GM12892 (cell line): ENCODE measurements at regions not wholly inside any gene's neighbourhood (a gene's known extent, or its start where the extent isn't known, plus 50 kb on each side); places are given as distances from the start of the nearest gene placed in this dataset.

Experiments used
- DNase-seq: peaks from one replicate; pipeline ENCODE4 v3.0.0; 2011; ENCODE audit not compliant: insufficient read length
- FAIRE-seq: peaks from 2 replicates; lab custom pipeline; 2011; peaks lifted over from hg19 to GRCh38; lab: Jason Lieb, UNC
- POLR2A ChIP-seq: IDR thresholded peaks from 2 replicates; pipeline ENCODE4 v1.6.1; 2011; ENCODE audit warnings: low read depth, low read length, control low read depth
- POLR2AphosphoS5 ChIP-seq: IDR thresholded peaks from 2 replicates; pipeline ENCODE4 v1.6.1; 2011; ENCODE audit warnings: low read depth, low read length, control low read depth
- TAF1 ChIP-seq: IDR thresholded peaks from 2 replicates; pipeline ENCODE4 v1.6.1; 2011; ENCODE audit warnings: low read depth, mild to moderate bottlenecking, control low read depth, low read length, borderline replicate concordance

- DNase-seq: no peak
- FAIRE-seq: no peak
- no peak for TF ChIP-seq TAF1
- no peak for TF ChIP-seq POLR2A
- TF ChIP-seq POLR2AphosphoS5: no peak
Measured at GRCh38 chr16:35249051-35249450, 1789.6 kb downstream of the TP53TG3F start.

DNA sequence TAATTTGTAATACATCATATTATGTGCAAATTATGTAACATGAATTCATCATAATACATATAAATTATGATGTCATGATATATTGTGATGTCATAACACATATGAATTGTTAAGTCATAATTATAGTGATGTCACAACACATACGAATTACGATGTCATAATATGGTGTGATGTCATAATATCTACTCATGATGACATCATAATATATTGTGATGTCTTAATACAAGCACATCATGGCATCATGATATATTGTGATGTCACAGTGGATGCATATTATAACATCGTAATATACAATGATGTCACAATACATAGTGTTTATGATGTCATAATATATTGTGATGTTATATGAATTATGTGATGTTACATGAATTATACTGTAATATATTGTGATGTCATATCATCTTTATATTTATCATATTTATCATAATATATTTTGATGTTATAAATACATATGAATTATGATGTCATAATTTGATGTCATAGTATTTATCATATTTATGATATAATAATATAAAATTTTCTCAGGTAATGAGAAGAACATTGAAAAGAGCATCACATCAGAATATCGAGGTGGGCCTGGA, 1793.0 kb downstream of the TP53TG3F start:
- no peak for DNase-seq
- FAIRE-seq: no peak
- TF ChIP-seq POLR2A (no peak), POLR2AphosphoS5 (no peak), TAF1 (no peak)

GRCh38 chr16:35255186-35255803, 1795.9 kb downstream of the TP53TG3F start:
- no peak for DNase-seq
- FAIRE-seq: no peak

GRCh38 chr16:35255816-35256215, 1796.4 kb downstream of the TP53TG3F start:
- no peak for DNase-seq
- TF ChIP-seq POLR2AphosphoS5 (no peak), POLR2A (no peak), TAF1 (no peak)
- FAIRE-seq: no peak

More at GRCh38 chr16:35255186-35255803, 1795.9 kb downstream of the TP53TG3F start:
- TF ChIP-seq TAF1: no peak
- no peak for TF ChIP-seq POLR2AphosphoS5
- TF ChIP-seq POLR2A: no peak

GRCh38 chr16:35258381-35258780, 1799.0 kb downstream of the TP53TG3F start:
- TF ChIP-seq POLR2A (no peak), TAF1 (no peak), POLR2AphosphoS5 (no peak)
- DNase-seq (no peak), FAIRE-seq (no peak)

GRCh38 chr16:35295856-35296255, 1836.4 kb downstream of the TP53TG3F start:
- TF ChIP-seq POLR2AphosphoS5 (no peak), TAF1 (no peak), POLR2A (no peak)
- DNase-seq: no peak
- FAIRE-seq: no peak

GRCh38 chr16:35296962-35297653, 1837.7 kb downstream of the TP53TG3F start:
- FAIRE-seq: no peak
- no peak for TF ChIP-seq TAF1
- no peak for TF ChIP-seq POLR2A
- no peak for TF ChIP-seq POLR2AphosphoS5
- no peak for DNase-seq

DNA sequence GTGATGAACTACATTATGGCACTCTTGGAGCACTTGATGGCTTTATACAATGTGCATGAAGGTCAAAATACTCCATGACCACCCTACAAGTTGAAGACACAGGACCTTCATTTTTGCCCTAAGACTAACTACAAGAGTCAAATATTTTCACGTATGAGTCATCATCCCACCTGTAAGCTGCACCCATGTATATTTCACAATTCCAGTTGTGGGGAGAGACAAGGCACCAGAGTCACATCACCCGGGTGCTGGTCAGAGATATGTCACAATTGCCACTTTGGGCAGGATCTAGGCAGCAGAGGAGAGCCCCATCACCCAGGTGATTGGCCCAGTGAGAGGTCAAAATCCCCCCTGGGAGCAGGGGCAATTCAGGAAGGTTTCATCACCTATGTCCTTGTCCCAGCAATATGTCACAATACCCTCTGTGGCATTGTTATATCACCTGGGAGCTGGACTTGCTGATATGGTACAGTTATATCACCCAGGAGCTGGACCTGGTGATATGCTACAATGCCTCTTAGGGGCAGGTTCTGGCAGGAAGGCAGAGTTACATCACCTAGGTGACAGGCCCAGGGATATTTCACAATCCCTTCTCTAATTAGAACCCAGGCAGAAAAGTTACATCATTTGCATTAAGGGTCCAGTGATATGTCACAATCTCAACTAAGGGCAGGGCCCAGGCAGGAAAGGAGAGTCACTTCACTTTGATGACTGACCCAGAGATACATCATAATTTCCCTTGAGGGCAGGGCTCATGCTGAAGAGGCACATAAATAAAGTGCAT, 1839.2 kb downstream of the TP53TG3F start:
- DNase-seq (no peak), FAIRE-seq (no peak)
- TF ChIP-seq POLR2A (no peak), TAF1 (no peak), POLR2AphosphoS5 (no peak)

DNA sequence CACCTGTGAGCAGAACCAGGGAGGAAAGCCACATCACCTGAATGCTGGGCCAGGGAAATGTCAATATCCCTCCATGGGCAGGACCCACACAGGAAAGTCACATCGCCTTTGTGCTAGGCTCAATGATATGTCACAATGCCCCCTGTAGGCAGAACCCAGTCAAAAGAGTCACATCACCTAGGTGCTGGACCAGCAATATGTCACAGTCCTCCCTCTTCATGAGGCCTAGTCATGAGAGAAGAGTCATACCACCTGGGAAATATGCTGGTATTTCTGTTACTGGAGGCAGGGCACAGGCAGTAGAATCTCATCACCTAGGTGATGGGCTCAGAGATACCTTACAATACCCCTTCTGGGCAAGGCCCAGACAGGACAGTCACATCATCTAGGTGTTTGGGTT, 1843.4 kb downstream of the TP53TG3F start:
- TF ChIP-seq POLR2A: no peak
- TF ChIP-seq TAF1: no peak
- no peak for TF ChIP-seq POLR2AphosphoS5
- DNase-seq (no peak), FAIRE-seq (no peak)

GRCh38 chr16:35305476-35305875, 1846.1 kb downstream of the TP53TG3F start:
- FAIRE-seq (no peak), DNase-seq (no peak)
- TF ChIP-seq POLR2A (no peak), POLR2AphosphoS5 (no peak), TAF1 (no peak)

- TF ChIP-seq POLR2A: no peak
- TF ChIP-seq POLR2AphosphoS5: no peak
- no peak for TF ChIP-seq TAF1
- DNase-seq: no peak
Measured at GRCh38 chr16:35306915-35307314, 1847.5 kb downstream of the TP53TG3F start.

More at GRCh38 chr16:35306915-35307314, 1847.5 kb downstream of the TP53TG3F start:
- FAIRE-seq: no peak
